ENCODE measurements at regions not wholly inside any gene's neighbourhood (a gene's known extent, or its start where the extent isn't known, plus 50 kb on each side); places are given as distances from the start of the nearest gene placed in this dataset.
"Not testable (repeated sequence)": the region's sequence is repeated elsewhere in the genome, so short reads cannot be mapped to it uniquely, and the experiment has no call there.

DNA sequence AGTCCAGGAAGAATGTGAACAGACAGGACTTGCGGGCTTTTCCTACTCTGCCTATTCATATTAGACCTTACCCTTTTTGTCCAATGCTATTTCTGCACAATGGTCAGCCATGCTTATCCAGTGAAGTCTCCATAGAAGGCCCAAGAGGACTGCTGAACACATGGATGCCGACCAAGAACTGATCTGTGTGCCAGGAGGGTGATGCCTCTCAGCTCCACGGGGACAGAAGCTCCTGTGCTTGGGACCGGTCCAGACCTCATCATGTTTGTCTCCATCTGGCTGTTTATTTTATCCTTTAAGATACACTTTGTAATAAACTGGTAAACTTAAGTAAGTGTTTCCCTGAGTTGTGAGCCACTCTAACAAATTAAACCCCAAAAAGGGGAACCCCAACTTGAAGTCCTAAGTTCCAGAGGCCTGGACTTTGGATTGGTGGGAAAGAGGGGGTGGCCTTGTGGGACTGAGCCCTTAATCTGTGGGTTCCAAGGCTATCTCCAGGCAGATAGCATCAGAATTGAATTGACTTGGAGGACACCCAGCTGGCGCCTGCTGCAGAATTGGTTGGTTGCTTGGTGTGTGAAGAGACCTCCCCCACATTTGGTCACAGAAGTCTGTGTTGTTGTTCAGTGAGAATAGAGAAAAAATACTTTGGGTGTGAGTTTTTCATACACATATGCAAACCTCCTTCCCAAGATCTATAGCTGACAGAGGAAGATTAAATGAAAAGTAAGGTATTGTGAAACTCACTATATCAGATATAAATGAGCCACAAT, 57.9 kb upstream of the ANKH start:
- TF ChIP-seq POLR2A (IDR thresholded peaks at IDR 0.05): no peak
- TF ChIP-seq, protein P1, sequence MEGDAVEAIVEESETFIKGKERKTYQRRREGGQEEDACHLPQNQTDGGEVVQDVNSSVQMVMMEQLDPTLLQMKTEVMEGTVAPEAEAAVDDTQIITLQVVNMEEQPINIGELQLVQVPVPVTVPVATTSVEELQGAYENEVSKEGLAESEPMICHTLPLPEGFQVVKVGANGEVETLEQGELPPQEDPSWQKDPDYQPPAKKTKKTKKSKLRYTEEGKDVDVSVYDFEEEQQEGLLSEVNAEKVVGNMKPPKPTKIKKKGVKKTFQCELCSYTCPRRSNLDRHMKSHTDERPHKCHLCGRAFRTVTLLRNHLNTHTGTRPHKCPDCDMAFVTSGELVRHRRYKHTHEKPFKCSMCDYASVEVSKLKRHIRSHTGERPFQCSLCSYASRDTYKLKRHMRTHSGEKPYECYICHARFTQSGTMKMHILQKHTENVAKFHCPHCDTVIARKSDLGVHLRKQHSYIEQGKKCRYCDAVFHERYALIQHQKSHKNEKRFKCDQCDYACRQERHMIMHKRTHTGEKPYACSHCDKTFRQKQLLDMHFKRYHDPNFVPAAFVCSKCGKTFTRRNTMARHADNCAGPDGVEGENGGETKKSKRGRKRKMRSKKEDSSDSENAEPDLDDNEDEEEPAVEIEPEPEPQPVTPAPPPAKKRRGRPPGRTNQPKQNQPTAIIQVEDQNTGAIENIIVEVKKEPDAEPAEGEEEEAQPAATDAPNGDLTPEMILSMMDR (IDR thresholded peaks at IDR 0.05): no peak
- H3K27me3 ChIP-seq: no peaks in the 10 kb centered on the region
- peaks cover 5% of the 10 kb centered on the region for H3K4me1 ChIP-seq
- H3K27ac ChIP-seq: no peak overlapping the region
- H3K4me3 ChIP-seq: no peak overlapping the region
- 46 to 55% methylated on average over 5 of the region's 5 CpGs for WGBS, 2 donors
- no peaks in the 10 kb centered on the region for H3K9me3 ChIP-seq
- no peak for DNase-seq
- intact Hi-C loops (cut with DNase I; ENCODE audit: low total_unique reads): no loop called here
- no peaks in the 10 kb centered on the region for H3K36me3 ChIP-seq (ENCODE audit: low read depth, missing control alignments)

GRCh38 chr5:14928661-14929060, 57.1 kb upstream of the ANKH start:
- intact Hi-C loops (cut with DNase I; ENCODE audit: low total_unique reads): no loop called here
- DNase-seq: no peak
- no peak for TF ChIP-seq POLR2A (IDR thresholded peaks at IDR 0.05)
- TF ChIP-seq, protein P1 (IDR thresholded peaks at IDR 0.05): no peak
- no peaks in the 10 kb centered on the region for H3K27me3 ChIP-seq
- H3K36me3 ChIP-seq (ENCODE audit: low read depth, missing control alignments): no peaks in the 10 kb centered on the region
- no peaks in the 10 kb centered on the region for H3K9me3 ChIP-seq
- no peak overlapping the region for H3K27ac ChIP-seq
- H3K4me3 ChIP-seq: no peak overlapping the region
- H3K4me1 ChIP-seq: peaks cover 5% of the 10 kb centered on the region
- WGBS, 2 donors: 82 to 91% methylated on average over 1 of the region's 1 CpG

DNA sequence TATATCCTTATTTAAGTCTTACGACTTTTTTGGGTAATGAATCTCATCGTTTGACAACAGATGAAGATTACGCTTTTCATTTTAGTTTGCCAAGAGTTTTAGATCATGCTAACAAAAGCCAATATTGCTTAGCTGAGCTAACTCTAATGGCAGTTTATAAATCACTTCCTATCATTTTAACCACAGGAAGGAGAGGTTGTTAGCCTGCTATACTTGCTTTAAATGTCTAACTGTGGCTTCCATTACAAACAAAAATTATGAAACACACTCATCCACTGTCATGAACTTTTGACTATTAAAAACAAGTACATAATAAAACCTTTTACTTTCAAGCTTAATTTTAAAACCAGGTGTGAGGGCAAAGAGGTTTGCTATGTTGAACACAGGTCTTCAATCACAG, 53.7 kb upstream of the ANKH start:
- intact Hi-C loops (cut with DNase I; ENCODE audit: low total_unique reads): no loop called here
- WGBS, 2 donors: 82 to 85% methylated on average over 3 of the region's 3 CpGs
- DNase-seq: no peak
- no peak for TF ChIP-seq POLR2A (IDR thresholded peaks at IDR 0.05)
- TF ChIP-seq, protein P1 (IDR thresholded peaks at IDR 0.05): no peak
- no peaks in the 10 kb centered on the region for H3K27me3 ChIP-seq
- H3K4me1 ChIP-seq: peaks cover 5% of the 10 kb centered on the region
- H3K27ac ChIP-seq: no peak overlapping the region
- H3K9me3 ChIP-seq: no peaks in the 10 kb centered on the region
- no peaks in the 10 kb centered on the region for H3K36me3 ChIP-seq (ENCODE audit: low read depth, missing control alignments)
- no peak overlapping the region for H3K4me3 ChIP-seq

- DNase-seq; intact Hi-C loops (cut with DNase I; ENCODE audit: low total_unique reads): not testable (repeated sequence)
These were observed 51.4 kb upstream of the ANKH start for GRCh38 chr5:14922952-14923351.

GRCh38 chr5:14922456-14922855, 50.9 kb upstream of the ANKH start:
- 88 to 92% methylated on average over 9 of the region's 9 CpGs for WGBS, 2 donors
- H3K27me3 ChIP-seq: no peaks in the 10 kb centered on the region
- H3K4me1 ChIP-seq: no peaks in the 10 kb centered on the region
- H3K4me3 ChIP-seq: no peak overlapping the region
- intact Hi-C loops (cut with DNase I; ENCODE audit: low total_unique reads): no loop called here
- no peaks in the 10 kb centered on the region for H3K36me3 ChIP-seq (ENCODE audit: low read depth, missing control alignments)
- H3K27ac ChIP-seq: no peak overlapping the region
- DNase-seq: no peak
- H3K9me3 ChIP-seq: no peaks in the 10 kb centered on the region
- TF ChIP-seq POLR2A (IDR thresholded peaks at IDR 0.05): no peak
- TF ChIP-seq, protein P1 (IDR thresholded peaks at IDR 0.05): no peak

More at GRCh38 chr5:14922952-14923351, 51.4 kb upstream of the ANKH start:
- H3K27me3 ChIP-seq; H3K4me1 ChIP-seq; H3K27ac ChIP-seq; H3K36me3 ChIP-seq (ENCODE audit: low read depth, missing control alignments); H3K9me3 ChIP-seq; H3K4me3 ChIP-seq: not testable (repeated sequence)
- WGBS, 2 donors: 92% methylated on average over 6 of the region's 6 CpGs

Small RNA genes in the stretch of these regions (small RNA-seq; reads per million reads assigned to genes)
- gene RF00096: 0 reads per million in 2 donors

All from testis (tissue), 2 donors.